Neural cell (in vitro differentiated cells): ENCODE measurements at regions not wholly inside any gene's neighbourhood (a gene's known extent, or its start where the extent isn't known, plus 50 kb on each side); places are given as distances from the start of the nearest gene placed in this dataset.

Experiments
- EZH2 ChIP-seq: fragments of 200-600, 300-800 bp; shearing (Covaris generic), sonication (generic); IDR thresholded peaks from 2 replicates; pipeline ENCODE4 v1.6.1; 2014; ENCODE audit warnings: antibody characterized with exemption, low read length, borderline replicate concordance, mild to moderate bottlenecking; ENCODE audit not compliant: insufficient read depth, poor library complexity, severe bottlenecking
- MXI1 ChIP-seq: fragments of 450-650 bp; conservative IDR thresholded peaks from 2 replicates; pipeline ENCODE4 v1.6.1; 2014; ENCODE audit warnings: antibody characterized with exemption, mild to moderate bottlenecking; ENCODE audit not compliant: poor library complexity, severe bottlenecking
- TAF1 ChIP-seq: IDR thresholded peaks from 2 replicates; pipeline ENCODE4 v1.6.1; 2012; ENCODE audit warnings: low read depth
- TF ChIP-seq, protein P1 (sequence below): fragments of 450-650 bp; IDR thresholded peaks from 2 replicates; pipeline ENCODE4 v1.5.1; 2014; ENCODE audit warnings: antibody characterized with exemption, mild to moderate bottlenecking, moderate library complexity; ENCODE audit not compliant: poor library complexity, severe bottlenecking

- TF ChIP-seq, protein P1, sequence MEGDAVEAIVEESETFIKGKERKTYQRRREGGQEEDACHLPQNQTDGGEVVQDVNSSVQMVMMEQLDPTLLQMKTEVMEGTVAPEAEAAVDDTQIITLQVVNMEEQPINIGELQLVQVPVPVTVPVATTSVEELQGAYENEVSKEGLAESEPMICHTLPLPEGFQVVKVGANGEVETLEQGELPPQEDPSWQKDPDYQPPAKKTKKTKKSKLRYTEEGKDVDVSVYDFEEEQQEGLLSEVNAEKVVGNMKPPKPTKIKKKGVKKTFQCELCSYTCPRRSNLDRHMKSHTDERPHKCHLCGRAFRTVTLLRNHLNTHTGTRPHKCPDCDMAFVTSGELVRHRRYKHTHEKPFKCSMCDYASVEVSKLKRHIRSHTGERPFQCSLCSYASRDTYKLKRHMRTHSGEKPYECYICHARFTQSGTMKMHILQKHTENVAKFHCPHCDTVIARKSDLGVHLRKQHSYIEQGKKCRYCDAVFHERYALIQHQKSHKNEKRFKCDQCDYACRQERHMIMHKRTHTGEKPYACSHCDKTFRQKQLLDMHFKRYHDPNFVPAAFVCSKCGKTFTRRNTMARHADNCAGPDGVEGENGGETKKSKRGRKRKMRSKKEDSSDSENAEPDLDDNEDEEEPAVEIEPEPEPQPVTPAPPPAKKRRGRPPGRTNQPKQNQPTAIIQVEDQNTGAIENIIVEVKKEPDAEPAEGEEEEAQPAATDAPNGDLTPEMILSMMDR: no peak
- TF ChIP-seq TAF1 (no peak), EZH2 (no peak), MXI1 (no peak)
Measured at GRCh38 chr10:63843107-63843506, 321.9 kb downstream of the REEP3 start.
